Esophagus (tissue), 2 donors: ENCODE measurements at regions not wholly inside any gene's neighbourhood (a gene's known extent, or its start where the extent isn't known, plus 50 kb on each side); places are given as distances from the start of the nearest gene placed in this dataset.

Source experiments
- H3K27ac ChIP-seq, 2 donors: one replicate each; pipeline ENCODE4 v1.5.1; 2013; ENCODE audit warnings: low read depth in 2 of 2, mild to moderate bottlenecking in 2 of 2, inconsistent platforms in 1 of 2, low read length in 1 of 2, moderate library complexity in 1 of 2
- H3K27me3 ChIP-seq, 2 donors: one replicate each; pipeline ENCODE4 v1.6.1; 2013; ENCODE audit warnings: low read length in 2 of 2, control low read depth in 1 of 2, mild to moderate bottlenecking in 1 of 2; ENCODE audit not compliant: insufficient read depth in 2 of 2, control insufficient read depth in 1 of 2
- H3K36me3 ChIP-seq, 2 donors: one replicate each; pipeline ENCODE4 v1.6.1; 2013; ENCODE audit warnings: low read length in 1 of 2; ENCODE audit not compliant: control insufficient read depth in 2 of 2, insufficient read depth in 2 of 2
- H3K4me1 ChIP-seq, 2 donors: one replicate each; pipeline ENCODE4 v1.6.1; 2013; ENCODE audit warnings: low read length in 1 of 2; ENCODE audit not compliant: control insufficient read depth in 2 of 2, insufficient read depth in 2 of 2
- H3K4me3 ChIP-seq, 2 donors: one replicate each; pipeline ENCODE4 v1.5.1; 2013; ENCODE audit warnings: low read length in 2 of 2, mild to moderate bottlenecking in 2 of 2, low read depth in 1 of 2, moderate library complexity in 1 of 2
- H3K9me3 ChIP-seq, 2 donors: one replicate each; pipeline ENCODE4 v1.6.1; 2013; ENCODE audit warnings: mild to moderate bottlenecking in 2 of 2, low read depth in 1 of 2, low read length in 1 of 2, moderate library complexity in 1 of 2; ENCODE audit not compliant: control insufficient read depth in 2 of 2, insufficient read depth in 1 of 2
- WGBS, 2 donors: extraction: QIAGEN DNeasy Blood & Tissue Kit; methylation state at CpG; one replicate each; pipeline ENCODE4 v1.1.7; 2013; 5-methylcytosine and 5-hydroxymethylcytosine counted together
- donor health status: healthy with polysubstance abuse.
- donor health status: Bipolar disorder and iron deficiency.

- Histone ChIP-seq H3K4me1 (no peaks in the 10 kb centered on the region), H3K27ac (no peak overlapping the region), H3K4me3 (no peak overlapping the region), H3K27me3 (no peaks in the 10 kb centered on the region), H3K36me3 (no peaks in the 10 kb centered on the region), H3K9me3 (no peaks in the 10 kb centered on the region)
- 88% methylated on average over 17 of the region's 17 CpGs for WGBS, 2 donors
Observed at GRCh38 chr2:71943238-71944182, 204.2 kb downstream of the CYP26B1 start.

GRCh38 chr2:71941726-71942525, 205.7 kb downstream of the CYP26B1 start:
- Histone ChIP-seq H3K4me3 (no peak overlapping the region), H3K27ac (no peak overlapping the region), H3K36me3 (no peaks in the 10 kb centered on the region), H3K27me3 (no peaks in the 10 kb centered on the region), H3K9me3 (no peaks in the 10 kb centered on the region), H3K4me1 (no peaks in the 10 kb centered on the region)
- 85 to 87% methylated on average over 11 of the region's 11 CpGs for WGBS, 2 donors

GRCh38 chr2:71940695-71941094, 207.0 kb downstream of the CYP26B1 start:
- Histone ChIP-seq H3K27me3 (no peaks in the 10 kb centered on the region), H3K27ac (no peak overlapping the region), H3K4me1 (no peaks in the 10 kb centered on the region), H3K36me3 (no peaks in the 10 kb centered on the region), H3K9me3 (no peaks in the 10 kb centered on the region), H3K4me3 (no peak overlapping the region)
- 70 to 73% methylated on average over 5 of the region's 5 CpGs for WGBS, 2 donors

GRCh38 chr2:71939588-71940535, 207.8 kb downstream of the CYP26B1 start:
- Histone ChIP-seq H3K27ac (no peak overlapping the region), H3K4me1 (no peaks in the 10 kb centered on the region), H3K9me3 (no peaks in the 10 kb centered on the region), H3K4me3 (no peak overlapping the region), H3K36me3 (no peaks in the 10 kb centered on the region), H3K27me3 (no peaks in the 10 kb centered on the region)
- WGBS, 2 donors = 80 to 84% methylated on average over 13 of the region's 13 CpGs

GRCh38 chr2:71938659-71939587, 208.7 kb downstream of the CYP26B1 start:
- H3K36me3 ChIP-seq = no peaks in the 10 kb centered on the region
- H3K27me3 ChIP-seq = no peaks in the 10 kb centered on the region
- H3K4me3 ChIP-seq = no peak overlapping the region
- H3K27ac ChIP-seq = no peak overlapping the region
- 87 to 90% methylated on average over 13 of the region's 13 CpGs for WGBS, 2 donors
- H3K4me1 ChIP-seq = peaks cover 0 to 2% of the 10 kb centered on the region in 2 donors
- no peaks in the 10 kb centered on the region for H3K9me3 ChIP-seq

GRCh38 chr2:71938108-71938507, 209.6 kb downstream of the CYP26B1 start:
- WGBS, 2 donors = 68 to 91% methylated on average over 1 of the region's 1 CpG
- Histone ChIP-seq H3K4me3 (no peak overlapping the region), H3K36me3 (no peaks in the 10 kb centered on the region), H3K27ac (no peak overlapping the region), H3K27me3 (no peaks in the 10 kb centered on the region), H3K9me3 (no peaks in the 10 kb centered on the region), H3K4me1 (peaks cover 0 to 2% of the 10 kb centered on the region in 2 donors)

- peaks cover 0 to 2% of the 10 kb centered on the region in 2 donors for H3K4me1 ChIP-seq
- H3K4me3 ChIP-seq = no peak overlapping the region
- WGBS, 2 donors = 92 to 97% methylated on average over 1 of the region's 1 CpG
- no peaks in the 10 kb centered on the region for H3K36me3 ChIP-seq
- H3K27ac ChIP-seq = no peak overlapping the region
- no peaks in the 10 kb centered on the region for H3K9me3 ChIP-seq
- H3K27me3 ChIP-seq = no peaks in the 10 kb centered on the region
Observed at GRCh38 chr2:71937396-71937795, 210.3 kb downstream of the CYP26B1 start.

GRCh38 chr2:71936076-71937030, 211.3 kb downstream of the CYP26B1 start:
- Histone ChIP-seq H3K4me3 (no peak overlapping the region), H3K36me3 (no peaks in the 10 kb centered on the region), H3K9me3 (no peaks in the 10 kb centered on the region), H3K27ac (no peak overlapping the region), H3K27me3 (no peaks in the 10 kb centered on the region), H3K4me1 (peaks cover 0 to 2% of the 10 kb centered on the region in 2 donors)
- WGBS, 2 donors = 80 to 84% methylated on average over 5 of the region's 5 CpGs
